ENCODE measurements at regions not wholly inside any gene's neighbourhood (a gene's known extent, or its start where the extent isn't known, plus 50 kb on each side); places are given as distances from the start of the nearest gene placed in this dataset.
"Not testable (repeated sequence)": the region's sequence is repeated elsewhere in the genome, so short reads cannot be mapped to it uniquely, and the experiment has no call there.

DNA sequence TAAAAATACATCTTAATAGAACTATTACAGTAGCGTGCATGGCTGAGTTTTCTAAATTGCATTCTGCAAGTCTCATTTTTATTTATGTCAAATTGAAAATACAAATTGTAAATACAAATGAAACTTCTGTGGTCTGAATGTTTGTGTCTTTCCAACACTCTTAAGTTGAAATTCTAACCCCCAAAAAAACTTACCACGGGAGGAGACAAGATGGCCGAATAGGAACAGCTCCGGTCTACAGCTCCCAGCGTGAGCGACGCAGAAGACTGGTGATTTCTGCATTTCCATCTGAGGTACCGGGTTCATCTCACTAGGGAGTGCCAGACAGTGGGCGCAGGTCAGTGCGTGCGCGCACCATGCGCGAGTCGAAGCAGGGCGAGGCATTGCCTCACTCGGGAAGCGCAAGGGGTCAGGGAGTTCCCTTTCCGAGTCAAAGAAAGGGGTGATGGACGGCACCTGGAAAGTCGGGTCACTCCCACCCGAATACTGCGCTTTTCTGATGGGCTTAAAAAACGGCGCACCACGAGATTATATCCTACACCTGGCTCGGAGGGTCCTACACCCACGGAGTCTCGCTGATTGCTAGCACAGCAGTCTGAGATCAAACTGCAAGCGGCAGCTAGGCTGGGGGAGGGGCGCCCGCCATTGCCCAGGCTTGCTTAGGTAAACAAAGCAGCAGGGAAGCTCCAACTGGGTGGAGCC lies 83.9 kb upstream of the PAM start:
- H3K4ac ChIP-seq (replicated peaks; ENCODE audit: insufficient read length, low read depth, low read length); H4K91ac ChIP-seq (replicated peaks; ENCODE audit: insufficient read length, low read length); H3K23me2 ChIP-seq (ENCODE audit: low read depth, low read length); H3K23ac ChIP-seq (ENCODE audit: insufficient read length); H4K5ac ChIP-seq (ENCODE audit: insufficient read length, low read depth, low read length); FAIRE-seq; H3K14ac ChIP-seq (ENCODE audit: insufficient read length); H3K79me2 ChIP-seq (ENCODE audit: control insufficient read depth in 1 of 2, insufficient read depth in 2 of 2, low read length in 2 of 2); H3K79me1 ChIP-seq (ENCODE audit: low read depth, low read length); H4K20me1 ChIP-seq (replicated peaks in 1 of 2; ENCODE audit: control insufficient read depth in 1 of 2, insufficient read depth in 2 of 2, low read length in 2 of 2); H2BK12ac ChIP-seq (ENCODE audit: low read depth, low read length); H3K27me3 ChIP-seq (replicated peaks in 1 of 4; ENCODE audit: control insufficient read depth in 3 of 4, extremely low read depth in 1 of 4, insufficient read depth in 3 of 4, low read length in 3 of 4); H3K36me3 ChIP-seq (ENCODE audit: control insufficient read depth in 2 of 4, insufficient read depth in 4 of 4, low read length in 3 of 4); H3K56ac ChIP-seq (replicated peaks; ENCODE audit: insufficient read length, low read depth, low read length); H3K4me1 ChIP-seq (replicated peaks in 1 of 4; ENCODE audit: control insufficient read depth in 3 of 4, insufficient read depth in 4 of 4, low read length in 3 of 4); H3K9me3 ChIP-seq (ENCODE audit: insufficient read depth in 2 of 2, low read depth in 1 of 2, low read length in 1 of 2); H2BK120ac ChIP-seq (replicated peaks; ENCODE audit: low read depth, low read length); H3K18ac ChIP-seq (ENCODE audit: extremely low read depth, low read length); H2AK5ac ChIP-seq (ENCODE audit: low read depth, low read length); H2BK20ac ChIP-seq (ENCODE audit: low read length); H2BK15ac ChIP-seq (ENCODE audit: low read length); H3K27ac ChIP-seq (ENCODE audit: low read depth, low read length): not testable (repeated sequence)
- DNase-seq (ENCODE audit: low read depth in 1 of 2, low spot score in 2 of 2) = peak in 1 of 2 experiments; percentile 79
- TF ChIP-seq PHF8 (conservative IDR thresholded peaks at IDR 0.05; ENCODE audit: low read depth, low read length) (0 out of 2 replicates have a peak, but pooled peaks have one; percentile 25), YY1 (IDR thresholded peaks at IDR 0.05; ENCODE audit: low read depth, low read length) (peak; percentile 40; the same call in 1 of the 2 replicates)
- Histone ChIP-seq H3K4me3 (ENCODE audit: extremely low read depth in 1 of 4, insufficient read depth in 2 of 4, low read depth in 3 of 4, low read length in 4 of 4) (peak overlapping the region in 3 of 4 experiments; percentile 5 to 45 (median 42); a peak in 5 of 8 replicates), H2BK5ac (ENCODE audit: low read depth, low read length) (0 out of 2 replicates have a peak overlapping the region, but pooled peaks have one; percentile 71), H2AFZ (ENCODE audit: low read length) (peak overlapping the region; percentile 31; the same call in 1 of the 2 replicates), H4K8ac (ENCODE audit: extremely low read depth, insufficient read depth, low read length) (peak overlapping the region; percentile 85; the same call in 1 of the 2 replicates), H3K4me2 (ENCODE audit: insufficient read depth in 1 of 2, low read depth in 2 of 2, low read length in 2 of 2) (peak overlapping the region; percentile 27 to 42), H3K9ac (replicated peaks in 1 of 4; ENCODE audit: extremely low read depth in 1 of 4, low read depth in 3 of 4, low read length in 3 of 4) (peak overlapping the region in 2 of 4 experiments; percentile 2 to 31; a peak in 2 of 7 replicates)
- WGBS, 2 experiments (ENCODE audit: extremely low coverage in 1 of 2, insufficient coverage in 1 of 2, insufficient read length in 1 of 2, insufficient replicate concordance in 2 of 2, low coverage in 1 of 2, low lambda C conversion rate in 2 of 2, missing lambda C conversion rate in 1 of 2) = 75% methylated on average over 15 of the region's 32 CpGs; no CpG with 5 or more reads in 1 of the 2 experiments
- POLR2A ChIA-PET (ENCODE audit: partially characterized antibody) = interaction anchor here (1.7 kb wide), 1 partner anchor 10 kb away, joined by 4 read pairs; no protein-coding TSS in a partner anchor
- CTCF ChIA-PET (ENCODE audit: partially characterized antibody) = interaction anchor here (0.7 kb wide), 1 partner anchor 24 kb away, joined by 3 read pairs; no protein-coding TSS in a partner anchor
